IgD-negative memory B cell (primary cell): ENCODE measurements at regions not wholly inside any gene's neighbourhood (a gene's known extent, or its start where the extent isn't known, plus 50 kb on each side); places are given as distances from the start of the nearest gene placed in this dataset.
"Not testable (repeated sequence)": the region's sequence is repeated elsewhere in the genome, so short reads cannot be mapped to it uniquely, and the experiment has no call there.

Experiments
- H3K27ac Mint-ChIP-seq, 3 donors: one replicate each; pipeline ENCODE4 v1.8.0; 2020 to 2022; ENCODE audit warnings: mild to moderate bottlenecking in 3 of 3, mixed read lengths in 3 of 3, moderate library complexity in 1 of 3
- H3K27me3 Mint-ChIP-seq: one replicate; pipeline ENCODE4 v1.8.0; 2021; ENCODE audit warnings: mixed read lengths
- H3K36me3 Mint-ChIP-seq: one replicate; pipeline ENCODE4 v1.8.0; 2020; ENCODE audit warnings: mild to moderate bottlenecking, mixed read lengths
- H3K4me1 Mint-ChIP-seq, 3 donors: one replicate each; pipeline ENCODE4 v1.8.0; 2020 to 2022; ENCODE audit warnings: mixed read lengths in 3 of 3, mild to moderate bottlenecking in 1 of 3
- H3K4me3 Mint-ChIP-seq, 4 donors: one replicate each; pipeline ENCODE4 v1.8.0; 2020 to 2022; ENCODE audit warnings: mild to moderate bottlenecking in 4 of 4, mixed read lengths in 4 of 4, moderate library complexity in 3 of 4
- H3K9me3 Mint-ChIP-seq, 3 donors: one replicate each; pipeline ENCODE4 v1.8.0; 2020 to 2021; ENCODE audit warnings: mixed read lengths in 3 of 3, mild to moderate bottlenecking in 1 of 3

GRCh38 chr15:95148183-95148582, 916.8 kb downstream of the MCTP2 start:
- Mint-ChIP-seq H3K36me3 (no peaks in the 10 kb centered on the region), H3K9me3 (peaks cover 1 to 15% (median 6%) of the 10 kb centered on the region in 3 donors), H3K27ac (no peak overlapping the region), H3K4me1 (no peaks in the 10 kb centered on the region), H3K4me3 (no peak overlapping the region), H3K27me3 (no peaks in the 10 kb centered on the region)

- H3K9me3 Mint-ChIP-seq: peaks cover 1 to 24% (median 6%) of the 10 kb centered on the region in 3 donors
- no peak overlapping the region for H3K27ac Mint-ChIP-seq
- H3K4me1 Mint-ChIP-seq: no peaks in the 10 kb centered on the region
- no peak overlapping the region for H3K4me3 Mint-ChIP-seq
- H3K36me3 Mint-ChIP-seq: no peaks in the 10 kb centered on the region
- no peaks in the 10 kb centered on the region for H3K27me3 Mint-ChIP-seq
Observed at GRCh38 chr15:95149036-95149435, 917.7 kb downstream of the MCTP2 start.

- Mint-ChIP-seq H3K4me3 (no peak overlapping the region), H3K4me1 (no peaks in the 10 kb centered on the region), H3K27me3 (no peaks in the 10 kb centered on the region), H3K9me3 (peaks cover 1 to 24% (median 6%) of the 10 kb centered on the region in 3 donors), H3K27ac (no peak overlapping the region), H3K36me3 (no peaks in the 10 kb centered on the region)
Observed at GRCh38 chr15:95149771-95150170, 918.4 kb downstream of the MCTP2 start.

- Mint-ChIP-seq H3K36me3 (no peaks in the 10 kb centered on the region), H3K27me3 (no peaks in the 10 kb centered on the region), H3K4me1 (no peaks in the 10 kb centered on the region), H3K27ac (no peak overlapping the region), H3K4me3 (no peak overlapping the region), H3K9me3 (peaks cover 1 to 21% (median 6%) of the 10 kb centered on the region in 3 donors)
Observed at GRCh38 chr15:95150466-95150865, 919.1 kb downstream of the MCTP2 start.

GRCh38 chr15:95152741-95153140, 921.4 kb downstream of the MCTP2 start:
- H3K4me3 Mint-ChIP-seq: no peak overlapping the region
- H3K9me3 Mint-ChIP-seq: peaks cover 1 to 21% (median 4%) of the 10 kb centered on the region in 3 donors
- H3K4me1 Mint-ChIP-seq: no peaks in the 10 kb centered on the region
- no peaks in the 10 kb centered on the region for H3K36me3 Mint-ChIP-seq
- H3K27ac Mint-ChIP-seq: no peak overlapping the region
- no peaks in the 10 kb centered on the region for H3K27me3 Mint-ChIP-seq

GRCh38 chr15:95153201-95153600, 921.8 kb downstream of the MCTP2 start:
- not testable (repeated sequence) for H3K4me1 Mint-ChIP-seq, H3K4me3 Mint-ChIP-seq, H3K27ac Mint-ChIP-seq

GRCh38 chr15:95160316-95160715, 929.0 kb downstream of the MCTP2 start:
- Mint-ChIP-seq H3K27ac (no peak overlapping the region), H3K4me1 (no peaks in the 10 kb centered on the region), H3K4me3 (no peak overlapping the region), H3K9me3 (peaks cover 0 to 8% (median 2%) of the 10 kb centered on the region in 3 donors), H3K27me3 (no peaks in the 10 kb centered on the region), H3K36me3 (no peaks in the 10 kb centered on the region)

More at GRCh38 chr15:95153201-95153600, 921.8 kb downstream of the MCTP2 start:
- H3K36me3 Mint-ChIP-seq, H3K27me3 Mint-ChIP-seq: not testable (repeated sequence)
- peaks cover under 1 to 21% (median 1%) of the 10 kb centered on the region in 3 donors for H3K9me3 Mint-ChIP-seq

- Mint-ChIP-seq H3K9me3 (peaks cover 2 to 8% (median 2%) of the 10 kb centered on the region in 3 donors), H3K27me3 (no peaks in the 10 kb centered on the region), H3K27ac (no peak overlapping the region), H3K4me3 (no peak overlapping the region), H3K4me1 (no peaks in the 10 kb centered on the region), H3K36me3 (peaks cover 1% of the 10 kb centered on the region)
Observed at GRCh38 chr15:95162069-95162468, 930.7 kb downstream of the MCTP2 start.

GRCh38 chr15:95162531-95162930, 931.2 kb downstream of the MCTP2 start:
- Mint-ChIP-seq H3K9me3 (peaks cover 3 to 8% (median 6%) of the 10 kb centered on the region in 3 donors), H3K27me3 (no peaks in the 10 kb centered on the region), H3K4me1 (no peaks in the 10 kb centered on the region), H3K36me3 (peaks cover 2% of the 10 kb centered on the region), H3K4me3 (no peak overlapping the region), H3K27ac (no peak overlapping the region)

GRCh38 chr15:95162967-95163531, 931.7 kb downstream of the MCTP2 start:
- no peak overlapping the region for H3K4me3 Mint-ChIP-seq
- H3K27ac Mint-ChIP-seq: no peak overlapping the region
- H3K4me1 Mint-ChIP-seq: no peaks in the 10 kb centered on the region
- H3K36me3 Mint-ChIP-seq: peaks cover 2% of the 10 kb centered on the region
- no peaks in the 10 kb centered on the region for H3K27me3 Mint-ChIP-seq
- H3K9me3 Mint-ChIP-seq: peaks cover 4 to 8% (median 6%) of the 10 kb centered on the region in 3 donors

- Mint-ChIP-seq H3K27me3 (no peaks in the 10 kb centered on the region), H3K4me1 (no peaks in the 10 kb centered on the region), H3K4me3 (no peak overlapping the region), H3K9me3 (peaks cover 4 to 13% (median 4%) of the 10 kb centered on the region in 3 donors), H3K27ac (no peak overlapping the region), H3K36me3 (peaks cover 2% of the 10 kb centered on the region)
Observed at GRCh38 chr15:95168152-95168551, 936.8 kb downstream of the MCTP2 start.

GRCh38 chr15:95168951-95169431, 937.6 kb downstream of the MCTP2 start:
- Mint-ChIP-seq H3K36me3 (peaks cover 2% of the 10 kb centered on the region), H3K4me1 (no peaks in the 10 kb centered on the region), H3K4me3 (no peak overlapping the region), H3K27me3 (no peaks in the 10 kb centered on the region), H3K9me3 (peaks cover 0 to 13% (median 4%) of the 10 kb centered on the region in 3 donors), H3K27ac (peak overlapping the region in 1 of 3 donors; percentile 84)

GRCh38 chr15:95169541-95170459, 938.4 kb downstream of the MCTP2 start:
- H3K27ac Mint-ChIP-seq: no peak overlapping the region
- H3K9me3 Mint-ChIP-seq: peaks cover 0 to 13% (median 4%) of the 10 kb centered on the region in 3 donors
- no peaks in the 10 kb centered on the region for H3K27me3 Mint-ChIP-seq
- H3K4me1 Mint-ChIP-seq: no peaks in the 10 kb centered on the region
- H3K36me3 Mint-ChIP-seq: peaks cover 2% of the 10 kb centered on the region
- H3K4me3 Mint-ChIP-seq: peak overlapping the region in 1 of 4 donors; percentile 55

- Mint-ChIP-seq H3K27me3 (no peaks in the 10 kb centered on the region), H3K4me1 (no peaks in the 10 kb centered on the region), H3K4me3 (no peak overlapping the region), H3K36me3 (peaks cover 2% of the 10 kb centered on the region), H3K27ac (no peak overlapping the region), H3K9me3 (peaks cover 0 to 13% (median 2%) of the 10 kb centered on the region in 3 donors)
Observed at GRCh38 chr15:95170561-95171380, 939.4 kb downstream of the MCTP2 start.

- H3K27ac Mint-ChIP-seq: no peak overlapping the region
- H3K9me3 Mint-ChIP-seq: peaks cover 0 to 13% (median 2%) of the 10 kb centered on the region in 3 donors
Observed at GRCh38 chr15:95171564-95171963, 940.2 kb downstream of the MCTP2 start.

More at GRCh38 chr15:95171564-95171963, 940.2 kb downstream of the MCTP2 start:
- Mint-ChIP-seq H3K36me3 (peaks cover 2% of the 10 kb centered on the region), H3K4me3 (no peak overlapping the region), H3K27me3 (no peaks in the 10 kb centered on the region), H3K4me1 (no peaks in the 10 kb centered on the region)
